MM.1S (cell line): ENCODE measurements at regions not wholly inside any gene's neighbourhood (a gene's known extent, or its start where the extent isn't known, plus 50 kb on each side); places are given as distances from the start of the nearest gene placed in this dataset.
A peak's percentile ranks its signal among the peaks of the same experiment; 100 is the strongest.
"Not testable (repeated sequence)": the region's sequence is repeated elsewhere in the genome, so short reads cannot be mapped to it uniquely, and the experiment has no call there.

Experiments used
- DNase-seq: peaks from one replicate; pipeline ENCODE4 v3.0.0-alpha.2; 2015
- H2AFZ ChIP-seq: fragments of 300-600 bp; sonication (generic); 2 replicates; pipeline ENCODE4 v1.6.0; 2016; ENCODE audit warnings: antibody characterized with exemption, low read length
- H3F3A ChIP-seq: fragments of 300-600 bp; sonication (generic); 2 replicates; pipeline ENCODE4 v1.6.1; 2016; ENCODE audit warnings: mild to moderate bottlenecking, antibody characterized with exemption, low read length, moderate library complexity, mixed read lengths; ENCODE audit not compliant: insufficient read depth
- H3K27ac ChIP-seq: fragments of 300-600 bp; sonication (generic); 2 replicates; pipeline ENCODE4 v1.5.1; 2016; ENCODE audit warnings: mild to moderate bottlenecking, low read length
- H3K27me3 ChIP-seq: fragments of 300-600 bp; sonication (generic); replicated peaks from 2 replicates; pipeline ENCODE4 v1.6.0; 2016; ENCODE audit warnings: low read length; ENCODE audit not compliant: insufficient read depth
- H3K36me3 ChIP-seq: fragments of 300-600 bp; sonication (generic); replicated peaks from 2 replicates; pipeline ENCODE4 v1.6.1; 2016; ENCODE audit warnings: mild to moderate bottlenecking, low read length, mixed read lengths; ENCODE audit not compliant: insufficient read depth
- H3K4me1 ChIP-seq: fragments of 300-600 bp; sonication (generic); 2 replicates; pipeline ENCODE4 v1.6.1; 2016; ENCODE audit warnings: low read length, mixed read lengths
- H3K4me2 ChIP-seq: fragments of 300-600 bp; sonication (generic); 2 replicates; pipeline ENCODE4 v1.6.0; 2016; ENCODE audit warnings: low read depth, low read length
- H3K4me3 ChIP-seq: fragments of 300-600 bp; sonication (generic); 2 replicates; pipeline ENCODE4 v1.5.1; 2016; ENCODE audit warnings: low read length, mixed read lengths
- H3K79me2 ChIP-seq: fragments of 300-600 bp; sonication (generic); 2 replicates; pipeline ENCODE4 v1.6.1; 2016; ENCODE audit warnings: mixed run types, low read length, mixed read lengths
- H3K9ac ChIP-seq: fragments of 300-600 bp; sonication (generic); 2 replicates; pipeline ENCODE4 v1.6.1; 2016; ENCODE audit warnings: low read length, mixed read lengths
- H3K9me2 ChIP-seq: fragments of 300-600 bp; sonication (generic); replicated peaks from 2 replicates; pipeline ENCODE4 v1.6.1; 2016; ENCODE audit warnings: mild to moderate bottlenecking, low read length, mixed read lengths; ENCODE audit not compliant: insufficient read depth
- H3K9me3 ChIP-seq: fragments of 300-600 bp; sonication (generic); replicated peaks from 2 replicates; pipeline ENCODE4 v1.6.1; 2016; ENCODE audit warnings: mild to moderate bottlenecking, low read length, mixed read lengths; ENCODE audit not compliant: insufficient read depth
- H4K20me1 ChIP-seq: fragments of 300-600 bp; sonication (generic); 2 replicates; pipeline ENCODE4 v1.6.1; 2016; ENCODE audit warnings: mild to moderate bottlenecking, low read length, moderate library complexity, mixed read lengths; ENCODE audit not compliant: insufficient read depth
- EZH2 ChIP-seq: fragments of 300-600 bp; sonication (generic); optimal IDR thresholded peaks from 2 replicates; pipeline ENCODE3; 2017; ENCODE audit warnings: low read depth, mild to moderate bottlenecking, antibody characterized with exemption, low read length, mixed read lengths
- EZH2phosphoT487 ChIP-seq: fragments of 300-600 bp; sonication (generic); IDR thresholded peaks from 2 replicates; pipeline ENCODE4 v1.6.1; 2018; ENCODE audit warnings: antibody characterized with exemption, low read length
- TF ChIP-seq, protein P1 (sequence below): fragments of 300-600 bp; sonication (generic); IDR thresholded peaks from 2 replicates; pipeline ENCODE4 v1.5.1; 2016; ENCODE audit warnings: antibody characterized with exemption, low read length, mixed read lengths

DNA sequence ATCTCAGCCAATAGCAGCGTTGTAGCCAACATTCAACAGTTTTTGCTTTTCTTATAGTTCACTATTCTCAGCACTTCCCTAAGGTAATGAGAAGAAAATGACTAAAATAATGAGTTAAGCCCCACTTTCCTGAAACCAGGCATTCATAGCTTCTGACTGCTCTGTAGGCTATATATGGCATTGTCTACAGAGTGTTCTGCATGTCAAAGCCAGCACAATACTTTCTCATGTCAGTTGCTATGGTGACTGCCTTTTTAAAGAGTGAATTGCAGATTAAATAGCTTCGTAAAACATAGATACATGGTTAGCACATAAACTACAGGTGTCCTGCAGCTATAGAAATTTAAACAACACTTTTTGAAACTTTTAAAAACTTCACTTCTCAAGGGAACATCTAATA is 1256.1 kb upstream of the CNTN5 start:
- Histone ChIP-seq H4K20me1 (no peaks in the 10 kb centered on the region), H3K9me3 (no peaks in the 10 kb centered on the region), H3K79me2 (no peaks in the 10 kb centered on the region), H3K4me1 (no peaks in the 10 kb centered on the region), H3F3A (no peaks in the 10 kb centered on the region), H3K9ac (no peak overlapping the region), H3K4me2 (no peak overlapping the region), H3K4me3 (no peak overlapping the region), H3K27me3 (no peaks in the 10 kb centered on the region), H3K9me2 (no peaks in the 10 kb centered on the region), H3K36me3 (no peaks in the 10 kb centered on the region), H2AFZ (0 out of 2 replicates have a peak overlapping the region, but pooled peaks have one; percentile 12), H3K27ac (no peak overlapping the region)
- no peak for TF ChIP-seq EZH2phosphoT487
- TF ChIP-seq EZH2: no peak
- TF ChIP-seq, protein P1, sequence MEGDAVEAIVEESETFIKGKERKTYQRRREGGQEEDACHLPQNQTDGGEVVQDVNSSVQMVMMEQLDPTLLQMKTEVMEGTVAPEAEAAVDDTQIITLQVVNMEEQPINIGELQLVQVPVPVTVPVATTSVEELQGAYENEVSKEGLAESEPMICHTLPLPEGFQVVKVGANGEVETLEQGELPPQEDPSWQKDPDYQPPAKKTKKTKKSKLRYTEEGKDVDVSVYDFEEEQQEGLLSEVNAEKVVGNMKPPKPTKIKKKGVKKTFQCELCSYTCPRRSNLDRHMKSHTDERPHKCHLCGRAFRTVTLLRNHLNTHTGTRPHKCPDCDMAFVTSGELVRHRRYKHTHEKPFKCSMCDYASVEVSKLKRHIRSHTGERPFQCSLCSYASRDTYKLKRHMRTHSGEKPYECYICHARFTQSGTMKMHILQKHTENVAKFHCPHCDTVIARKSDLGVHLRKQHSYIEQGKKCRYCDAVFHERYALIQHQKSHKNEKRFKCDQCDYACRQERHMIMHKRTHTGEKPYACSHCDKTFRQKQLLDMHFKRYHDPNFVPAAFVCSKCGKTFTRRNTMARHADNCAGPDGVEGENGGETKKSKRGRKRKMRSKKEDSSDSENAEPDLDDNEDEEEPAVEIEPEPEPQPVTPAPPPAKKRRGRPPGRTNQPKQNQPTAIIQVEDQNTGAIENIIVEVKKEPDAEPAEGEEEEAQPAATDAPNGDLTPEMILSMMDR: no peak
- DNase-seq: no peak

DNA sequence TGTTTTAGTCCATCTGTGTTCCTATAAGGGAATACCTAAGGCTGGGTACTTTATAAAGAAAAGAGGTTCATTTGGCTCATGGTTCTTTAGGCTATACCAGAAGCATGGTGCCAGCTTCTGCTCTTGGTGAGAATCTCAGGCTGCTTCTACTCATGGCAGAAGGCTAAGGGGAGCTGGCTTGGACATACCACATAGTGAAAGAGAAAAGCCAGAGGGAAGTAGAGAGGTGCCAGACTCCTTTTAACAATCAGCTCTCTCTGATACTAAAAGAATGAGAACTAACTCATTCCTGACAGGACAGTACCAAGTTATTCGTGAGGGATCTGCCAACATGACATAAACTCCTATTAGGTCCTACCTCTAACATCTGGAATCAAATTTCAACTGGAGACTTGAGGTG is 1250.2 kb upstream of the CNTN5 start:
- no peaks in the 10 kb centered on the region for H3K79me2 ChIP-seq
- H3K4me1 ChIP-seq: no peaks in the 10 kb centered on the region
- no peak overlapping the region for H3K27ac ChIP-seq

GRCh38 chr11:97772705-97773104 is 1248.0 kb upstream of the CNTN5 start:
- Histone ChIP-seq H2AFZ (no peak overlapping the region), H3K79me2 (no peaks in the 10 kb centered on the region), H3K4me1 (no peaks in the 10 kb centered on the region), H3K9ac (no peak overlapping the region), H3F3A (no peaks in the 10 kb centered on the region), H4K20me1 (no peaks in the 10 kb centered on the region), H3K9me3 (no peaks in the 10 kb centered on the region), H3K27ac (no peak overlapping the region), H3K4me2 (no peak overlapping the region), H3K9me2 (no peaks in the 10 kb centered on the region), H3K4me3 (no peak overlapping the region), H3K27me3 (no peaks in the 10 kb centered on the region), H3K36me3 (no peaks in the 10 kb centered on the region)
- no peak for DNase-seq
- TF ChIP-seq, protein P1: no peak
- TF ChIP-seq EZH2 (no peak), EZH2phosphoT487 (no peak)

More for the DNA sequence above, 1250.2 kb upstream of the CNTN5 start:
- Histone ChIP-seq H3F3A (no peaks in the 10 kb centered on the region), H3K9me3 (no peaks in the 10 kb centered on the region), H3K27me3 (no peaks in the 10 kb centered on the region), H3K9ac (no peak overlapping the region), H3K4me3 (no peak overlapping the region), H3K9me2 (no peaks in the 10 kb centered on the region), H2AFZ (no peak overlapping the region), H3K36me3 (no peaks in the 10 kb centered on the region), H4K20me1 (no peaks in the 10 kb centered on the region), H3K4me2 (no peak overlapping the region)
- TF ChIP-seq, protein P1: no peak
- TF ChIP-seq EZH2 (no peak), EZH2phosphoT487 (no peak)
- no peak for DNase-seq

DNA sequence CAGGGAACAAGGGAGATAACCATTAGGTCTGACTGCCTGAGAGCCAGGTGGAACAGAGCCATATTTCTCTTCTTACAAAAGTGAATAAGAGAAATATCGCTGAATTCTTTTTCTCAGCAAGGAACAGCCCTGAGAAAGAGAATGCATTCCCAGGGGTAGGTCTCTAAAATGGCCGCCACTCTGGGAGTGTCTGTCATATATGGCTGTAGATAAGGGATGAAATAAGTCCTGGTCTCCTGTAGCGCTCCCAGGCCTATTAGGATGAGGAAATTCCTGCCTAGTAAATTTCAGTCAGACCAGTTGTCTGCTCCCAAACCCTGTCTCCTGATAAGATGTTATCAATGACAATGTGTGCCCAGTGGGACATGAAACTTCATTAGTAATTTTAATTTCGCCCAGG is 1236.4 kb upstream of the CNTN5 start:
- H2AFZ ChIP-seq, DNase-seq, H3K4me2 ChIP-seq, H3K36me3 ChIP-seq, H3K27ac ChIP-seq, H3K9me3 ChIP-seq, H3K79me2 ChIP-seq, H3K9ac ChIP-seq, H3K9me2 ChIP-seq, H4K20me1 ChIP-seq, H3F3A ChIP-seq, H3K4me1 ChIP-seq, H3K4me3 ChIP-seq, H3K27me3 ChIP-seq: not testable (repeated sequence)
